ENCODE measurements at regions not wholly inside any gene's neighbourhood (a gene's known extent, or its start where the extent isn't known, plus 50 kb on each side); places are given as distances from the start of the nearest gene placed in this dataset.

GRCh38 chr16:5905935-5906334 lies 808.3 kb upstream of the EEF2KMT start:
- Histone ChIP-seq H3K36me3 (no peaks in the 10 kb centered on the region), H3K9me3 (no peaks in the 10 kb centered on the region)

GRCh38 chr16:5903832-5904231 lies 806.2 kb upstream of the EEF2KMT start:
- Histone ChIP-seq H3K4me3 (no peak overlapping the region), H3K27ac (no peak overlapping the region), H3K36me3 (no peaks in the 10 kb centered on the region), H3K4me1 (replicated peaks) (no peaks in the 10 kb centered on the region), H3K9me3 (no peaks in the 10 kb centered on the region), H3K27me3 (replicated peaks; ENCODE audit: insufficient read depth) (no peaks in the 10 kb centered on the region)
- intact Hi-C loops (cut with DNase I) = no loop called here
- 87% methylated on average over 13 of the region's 13 CpGs for WGBS
- DNase-seq (ENCODE audit: low spot score) = no peak
- no peak for TF ChIP-seq POLR2AphosphoS5 (IDR thresholded peaks at IDR 0.05)
- TF ChIP-seq POLR2A (IDR thresholded peaks at IDR 0.05) = no peak
- no peak for TF ChIP-seq CTCF (IDR thresholded peaks at IDR 0.05)

More at GRCh38 chr16:5905935-5906334, 808.3 kb upstream of the EEF2KMT start:
- no peak for DNase-seq (ENCODE audit: low spot score)
- H3K27me3 ChIP-seq (replicated peaks; ENCODE audit: insufficient read depth) = no peaks in the 10 kb centered on the region
- intact Hi-C loops (cut with DNase I) = no loop called here
- H3K27ac ChIP-seq = no peak overlapping the region
- WGBS = 86% methylated on average over 4 of the region's 4 CpGs
- no peaks in the 10 kb centered on the region for H3K4me1 ChIP-seq (replicated peaks)
- TF ChIP-seq POLR2A (IDR thresholded peaks at IDR 0.05) = no peak
- no peak for TF ChIP-seq POLR2AphosphoS5 (IDR thresholded peaks at IDR 0.05)
- TF ChIP-seq CTCF (IDR thresholded peaks at IDR 0.05) = no peak
- no peak overlapping the region for H3K4me3 ChIP-seq

- no peak for TF ChIP-seq POLR2AphosphoS5 (IDR thresholded peaks at IDR 0.05)
- TF ChIP-seq CTCF (IDR thresholded peaks at IDR 0.05) = no peak
- no peak for TF ChIP-seq POLR2A (IDR thresholded peaks at IDR 0.05)
- no peaks in the 10 kb centered on the region for H3K9me3 ChIP-seq
- H3K36me3 ChIP-seq = no peaks in the 10 kb centered on the region
- 19% methylated on average over 3 of the region's 3 CpGs for WGBS
- intact Hi-C loops (cut with DNase I) = no loop called here
- DNase-seq (ENCODE audit: low spot score) = no peak
- no peaks in the 10 kb centered on the region for H3K27me3 ChIP-seq (replicated peaks; ENCODE audit: insufficient read depth)
- H3K4me1 ChIP-seq (replicated peaks) = no peaks in the 10 kb centered on the region
- no peak overlapping the region for H3K27ac ChIP-seq
- no peak overlapping the region for H3K4me3 ChIP-seq
These were observed 805.6 kb upstream of the EEF2KMT start for GRCh38 chr16:5903153-5903552.

GRCh38 chr16:5900046-5900445 lies 802.5 kb upstream of the EEF2KMT start:
- Histone ChIP-seq H3K27me3 (replicated peaks; ENCODE audit: insufficient read depth) (no peaks in the 10 kb centered on the region), H3K4me3 (no peak overlapping the region), H3K4me1 (replicated peaks) (no peaks in the 10 kb centered on the region), H3K9me3 (no peaks in the 10 kb centered on the region), H3K36me3 (no peaks in the 10 kb centered on the region), H3K27ac (no peak overlapping the region)
- 80% methylated on average over 2 of the region's 2 CpGs for WGBS
- TF ChIP-seq POLR2AphosphoS5 (IDR thresholded peaks at IDR 0.05) (no peak), CTCF (IDR thresholded peaks at IDR 0.05) (no peak), POLR2A (IDR thresholded peaks at IDR 0.05) (no peak)
- intact Hi-C loops (cut with DNase I) = no loop called here
- DNase-seq (ENCODE audit: low spot score) = no peak

- no peak overlapping the region for H3K27ac ChIP-seq
- no peaks in the 10 kb centered on the region for H3K9me3 ChIP-seq
- TF ChIP-seq POLR2A (IDR thresholded peaks at IDR 0.05) (no peak), CTCF (IDR thresholded peaks at IDR 0.05) (no peak), POLR2AphosphoS5 (IDR thresholded peaks at IDR 0.05) (no peak)
- H3K27me3 ChIP-seq (replicated peaks; ENCODE audit: insufficient read depth) = no peaks in the 10 kb centered on the region
- H3K4me1 ChIP-seq (replicated peaks) = no peaks in the 10 kb centered on the region
- H3K4me3 ChIP-seq = no peak overlapping the region
- 32% methylated on average over 5 of the region's 5 CpGs for WGBS
- no peaks in the 10 kb centered on the region for H3K36me3 ChIP-seq
- intact Hi-C loops (cut with DNase I) = no loop called here
- no peak for DNase-seq (ENCODE audit: low spot score)
These were observed 798.4 kb upstream of the EEF2KMT start for GRCh38 chr16:5895976-5896375.
